Colon (tissue), 2 donors: ENCODE measurements at regions not wholly inside any gene's neighbourhood (a gene's known extent, or its start where the extent isn't known, plus 50 kb on each side); places are given as distances from the start of the nearest gene placed in this dataset.
"Not testable (repeated sequence)": the region's sequence is repeated elsewhere in the genome, so short reads cannot be mapped to it uniquely, and the experiment has no call there.

ENCODE experiments used
- FAIRE-seq: peaks from 2 replicates; lab custom pipeline; 2012; peaks lifted over from hg19 to GRCh38; lab: Jason Lieb, UNC
- donor health status: control.
- donor health status: control.

DNA sequence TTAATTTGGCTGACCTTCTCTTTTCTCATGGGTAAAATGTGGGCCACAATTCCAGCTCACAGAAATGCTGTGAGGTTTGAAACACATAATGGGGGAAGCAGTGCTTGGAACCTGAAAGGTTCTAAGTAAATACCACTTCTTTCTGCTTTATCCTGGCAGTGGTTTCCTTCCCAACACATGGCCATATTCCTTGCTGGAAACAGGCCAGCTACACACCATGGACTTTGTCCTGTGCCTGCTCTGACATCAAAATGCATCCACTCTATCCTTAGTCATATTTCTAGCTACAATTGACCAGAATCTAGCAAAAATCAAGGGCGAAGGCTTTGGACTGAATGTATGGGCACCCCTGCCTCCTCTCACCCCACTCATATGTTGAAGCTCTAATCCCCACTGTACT, 93.1 kb upstream of the TRPC7 start:
- no peak for FAIRE-seq

DNA sequence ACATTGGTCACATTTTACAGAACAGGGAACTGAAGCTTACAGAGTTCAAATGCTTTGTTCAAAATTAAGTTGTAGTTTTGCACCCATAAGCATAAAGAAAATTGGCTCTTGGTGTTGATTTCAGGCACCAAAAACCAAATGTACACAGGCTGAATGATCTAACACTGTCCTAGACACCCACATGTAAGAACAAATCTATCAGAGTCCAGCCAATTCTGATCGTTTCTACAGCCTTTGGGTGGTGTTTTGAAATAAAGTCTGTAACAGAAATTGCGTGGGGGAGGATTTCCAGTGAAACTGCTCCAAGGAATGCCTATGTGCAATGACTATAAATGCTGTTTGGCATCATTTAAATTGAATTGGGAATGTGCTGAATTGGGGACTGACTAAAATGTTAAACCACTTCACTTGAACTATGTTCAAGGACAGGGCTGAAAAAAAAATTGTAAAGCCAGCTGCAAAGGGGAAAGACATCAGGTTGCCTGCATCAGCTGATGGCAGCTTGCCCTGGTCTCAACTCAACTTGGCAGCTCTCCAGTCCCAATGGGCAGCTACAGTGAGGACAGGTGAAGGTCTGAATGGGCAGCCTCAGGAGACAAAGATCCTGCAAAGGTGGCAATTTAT, 92.2 kb upstream of the TRPC7 start:
- no peak for FAIRE-seq

DNA sequence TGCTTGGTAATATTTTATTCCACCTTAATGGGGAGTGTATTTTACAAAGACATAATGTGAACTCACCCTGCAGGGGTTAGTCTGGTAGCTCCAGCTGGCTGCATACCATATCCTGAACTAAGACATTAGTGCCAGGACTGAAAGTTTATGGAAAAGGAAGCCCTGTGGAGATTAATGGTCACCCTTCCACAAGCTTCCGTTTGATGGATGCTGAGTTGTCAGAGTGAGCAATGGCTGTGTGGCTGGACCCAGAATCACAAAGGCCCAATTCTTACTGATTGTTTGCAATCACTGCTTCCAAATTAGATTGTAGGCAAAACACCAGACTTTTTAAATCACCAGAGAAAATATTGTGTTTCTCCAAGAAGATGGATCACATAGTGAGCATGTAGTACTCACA, 90.1 kb upstream of the TRPC7 start:
- FAIRE-seq: no peak

DNA sequence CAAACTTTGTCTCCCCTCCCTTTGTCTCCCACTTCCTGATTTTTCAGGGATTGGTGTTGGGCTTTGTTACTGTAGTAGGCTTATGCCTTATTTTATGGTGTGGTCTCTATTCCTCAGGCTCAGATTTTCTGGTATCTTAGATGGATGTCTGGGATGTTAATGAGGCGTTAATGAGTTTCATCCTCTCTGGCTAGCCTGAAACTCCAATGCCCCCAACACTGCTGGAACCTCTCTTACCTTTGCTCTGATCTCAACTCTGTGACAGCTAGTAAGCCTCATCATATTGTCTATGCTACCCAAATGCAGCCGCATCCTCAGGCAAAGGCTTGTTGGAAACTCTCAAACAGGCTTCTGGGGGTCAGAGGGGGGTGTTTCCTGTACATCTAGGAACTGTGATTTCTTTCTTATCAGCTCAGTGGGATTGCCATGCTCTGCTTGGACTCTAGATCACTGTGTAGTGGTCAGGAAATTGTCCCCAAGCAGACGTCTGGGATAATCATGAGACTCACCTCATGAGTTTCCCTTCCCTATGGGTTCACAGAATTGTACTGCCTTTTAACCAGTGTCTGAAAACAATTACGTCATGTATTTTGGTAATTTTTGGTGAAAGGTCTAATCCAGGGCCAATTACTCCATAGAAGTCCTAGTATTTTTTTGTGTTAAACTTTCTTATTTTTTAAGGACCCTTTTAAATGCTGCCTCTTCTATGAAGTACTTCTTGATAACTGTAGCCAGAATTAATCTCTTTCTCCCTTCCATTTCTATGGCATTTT, 88.8 kb upstream of the TRPC7 start:
- FAIRE-seq: no peak

DNA sequence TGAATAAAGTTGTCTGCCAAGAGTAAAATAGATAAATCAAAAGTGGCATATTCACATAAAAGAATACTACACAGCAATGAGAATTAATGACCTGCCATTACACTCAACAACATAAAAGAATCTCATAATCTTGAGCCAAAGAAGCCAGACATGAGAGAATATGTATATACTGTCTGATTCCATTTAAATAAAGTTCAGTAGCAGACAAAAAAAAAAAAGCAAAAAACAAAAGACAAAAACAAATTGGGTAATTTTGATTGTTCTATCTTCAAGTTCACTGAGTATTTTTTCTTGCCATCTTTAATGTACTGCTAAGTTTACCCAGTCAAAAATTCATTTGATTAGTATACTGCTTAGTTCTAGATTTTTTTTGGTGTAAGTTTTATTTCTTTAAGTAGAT, 87.9 kb upstream of the TRPC7 start:
- FAIRE-seq: no peak

DNA sequence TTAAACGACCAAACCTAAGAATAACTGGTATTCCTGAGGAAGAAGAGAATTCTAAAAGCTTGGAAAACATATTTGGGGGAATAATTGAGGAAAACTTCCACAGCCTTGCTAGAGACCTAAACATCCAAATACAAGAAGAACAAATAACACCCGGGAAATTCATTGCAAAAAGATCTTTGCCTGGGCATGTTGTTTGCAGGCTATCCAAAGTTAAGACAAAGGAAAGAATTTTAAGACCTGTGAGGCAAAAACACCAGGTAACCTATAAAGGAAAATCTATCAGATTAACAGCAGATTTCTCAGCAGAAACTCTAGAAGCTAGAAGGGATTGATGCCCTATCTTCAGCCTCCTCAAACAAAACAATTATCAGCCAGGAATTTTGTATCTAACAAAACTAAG, 82.2 kb upstream of the TRPC7 start:
- not testable (repeated sequence) for FAIRE-seq

DNA sequence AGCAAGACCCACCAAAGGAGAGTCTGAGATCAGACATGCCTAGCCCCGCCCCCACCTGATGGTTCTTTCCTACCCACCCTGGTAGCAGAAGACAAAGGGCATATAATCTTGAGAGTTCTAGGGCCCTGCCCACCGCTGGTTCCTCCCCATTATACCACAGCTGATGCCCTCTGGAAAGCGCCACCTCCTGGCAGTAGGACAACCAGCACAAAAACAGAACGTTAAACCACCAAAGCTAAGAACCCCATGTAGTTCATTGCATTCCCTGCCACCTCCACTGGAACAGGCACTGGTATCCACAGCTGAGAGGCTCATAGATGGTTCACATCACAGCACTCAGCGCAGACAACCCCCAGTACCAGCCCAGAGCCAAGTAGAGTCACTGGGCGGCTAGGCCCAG, 81.2 kb upstream of the TRPC7 start:
- no peak for FAIRE-seq

DNA sequence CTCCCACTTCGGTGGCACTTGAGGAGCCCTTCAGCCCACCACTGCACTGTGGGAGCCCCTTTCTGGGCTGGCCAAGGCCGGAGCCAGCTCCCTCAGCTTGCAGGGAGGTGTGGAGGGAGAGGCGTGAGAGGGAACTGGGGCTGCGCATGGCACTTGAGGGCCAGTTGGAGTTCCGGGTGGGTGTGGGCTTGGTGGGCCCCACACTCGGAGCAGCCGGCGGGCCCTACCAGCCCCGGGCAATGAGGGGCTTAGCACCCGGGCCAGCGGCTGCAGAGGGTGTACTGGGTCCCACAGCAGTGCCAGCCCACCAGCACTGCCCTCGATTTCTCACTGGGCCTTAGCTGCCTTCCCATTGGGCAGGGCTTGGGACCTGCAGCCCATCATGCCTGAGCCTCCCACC, 78.8 kb upstream of the TRPC7 start:
- FAIRE-seq: not testable (repeated sequence)

DNA sequence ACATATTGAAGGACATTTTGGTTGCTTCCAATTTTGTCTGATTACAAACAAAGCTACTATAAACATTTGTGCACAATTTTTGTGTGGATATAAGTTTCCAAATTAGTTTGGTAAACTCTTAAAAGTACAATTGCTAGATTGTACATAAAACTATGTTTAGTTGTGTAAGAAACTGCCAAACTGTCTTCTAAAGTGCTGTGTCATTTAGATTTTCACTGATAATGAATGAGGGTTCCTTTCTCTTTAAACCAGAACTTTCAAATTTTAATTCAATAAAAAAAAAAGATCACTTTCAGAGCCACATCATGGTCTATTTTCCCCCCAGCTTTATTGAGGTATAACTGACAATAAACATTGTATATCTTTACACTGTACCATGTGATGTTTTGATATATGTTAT, 74.0 kb upstream of the TRPC7 start:
- no peak for FAIRE-seq

DNA sequence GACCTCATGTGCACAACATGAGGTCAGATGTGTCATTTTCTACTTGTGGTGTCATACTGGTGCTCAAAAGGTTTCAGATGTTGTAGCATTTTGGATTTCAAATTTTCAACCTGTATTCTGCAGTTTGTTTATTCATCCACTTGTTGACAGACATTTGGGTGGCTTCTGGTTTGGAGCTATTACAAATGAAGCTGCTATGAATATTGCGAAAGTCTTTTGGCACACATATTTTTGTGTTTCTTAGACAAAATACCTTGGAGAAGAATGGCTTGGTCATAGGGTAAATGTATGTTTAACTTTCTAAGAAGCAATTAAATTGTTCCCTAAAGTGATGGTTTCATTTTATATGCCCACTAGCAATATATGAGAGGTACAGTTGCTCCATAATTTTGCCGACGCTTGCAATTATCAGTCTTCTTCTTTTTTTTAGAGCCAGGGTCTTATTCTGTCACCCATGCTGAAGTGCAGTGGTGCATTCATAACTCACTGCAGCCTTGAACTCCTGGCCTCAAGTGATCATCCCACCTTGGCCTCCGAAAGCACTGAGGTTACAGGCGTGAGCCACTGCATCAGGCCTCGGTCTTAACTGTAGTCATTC, 70.7 kb upstream of the TRPC7 start:
- no peak for FAIRE-seq

DNA sequence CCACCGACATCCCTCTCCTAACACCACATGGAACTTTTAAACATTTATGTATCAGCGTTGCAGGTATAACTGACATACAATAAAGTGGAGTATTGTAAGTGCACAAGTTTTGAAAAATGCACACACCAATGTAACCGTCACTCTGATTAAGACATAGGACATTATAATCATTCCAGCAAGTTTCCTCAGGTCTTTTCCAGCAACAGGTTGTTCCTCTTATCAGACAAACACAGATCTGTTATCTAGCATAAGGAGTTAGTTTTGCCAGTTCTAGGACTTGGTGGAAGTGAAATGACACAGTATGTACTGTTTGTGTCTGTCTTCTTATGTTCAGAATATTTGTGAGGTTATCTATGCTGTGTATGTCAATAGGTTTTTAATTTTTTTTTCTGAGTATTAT, 69.5 kb upstream of the TRPC7 start:
- FAIRE-seq: no peak

DNA sequence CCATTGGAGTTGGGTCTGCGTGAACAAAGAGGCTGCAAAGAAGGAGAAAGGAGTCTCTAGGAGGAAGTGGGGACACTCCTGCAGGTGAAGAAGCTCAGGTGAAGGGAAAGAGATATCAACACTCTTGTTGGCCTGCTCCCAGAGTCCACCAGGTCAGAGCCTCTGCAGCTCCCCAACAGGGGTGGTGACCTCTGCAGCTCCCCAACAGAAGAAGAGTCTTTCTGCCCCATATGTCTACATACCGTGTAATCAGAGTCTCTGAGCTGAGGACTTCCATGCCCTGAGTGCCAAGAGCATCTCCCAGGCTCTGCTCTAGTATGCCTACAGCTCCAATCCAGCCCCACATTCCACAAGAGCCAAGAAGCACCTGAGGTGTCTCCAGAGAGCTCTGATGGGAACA, 67.4 kb upstream of the TRPC7 start:
- FAIRE-seq: no peak

DNA sequence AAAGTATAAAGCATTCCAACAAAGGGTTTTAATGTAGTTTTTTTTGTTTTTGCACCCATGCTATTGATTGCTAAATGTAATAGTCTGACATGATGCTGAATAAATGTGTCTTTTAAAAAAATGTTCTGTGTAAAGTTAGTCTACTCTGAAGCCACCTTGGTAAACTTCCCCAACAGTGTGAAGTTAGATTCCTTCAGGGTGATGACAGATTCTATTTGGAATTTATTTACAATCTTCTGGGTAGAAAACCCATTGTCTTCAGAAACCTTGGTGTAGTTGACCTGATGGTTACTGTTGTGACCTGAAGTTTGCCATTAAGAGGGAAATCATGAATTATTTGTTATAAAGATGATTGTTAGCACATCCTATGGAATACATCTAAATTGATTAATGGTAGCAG, 64.7 kb upstream of the TRPC7 start:
- FAIRE-seq: no peak

DNA sequence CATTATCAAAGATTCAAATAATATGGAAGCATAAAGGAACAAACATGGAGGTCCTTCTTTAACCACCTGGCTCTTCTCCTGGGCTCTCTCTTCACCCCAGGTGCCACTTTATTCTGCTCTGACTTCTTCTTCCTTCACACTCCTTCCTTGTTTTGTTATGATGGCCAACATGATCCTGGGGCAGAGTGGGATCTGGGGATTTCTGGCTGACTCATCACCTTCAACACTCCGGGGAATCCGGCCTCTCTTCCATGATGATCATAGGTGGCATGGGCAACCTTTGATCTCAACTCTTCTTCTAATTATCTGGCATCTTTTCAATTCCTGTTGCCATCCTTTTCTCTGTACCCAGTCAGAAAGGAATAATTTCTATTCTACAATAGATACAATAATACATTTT, 62.1 kb upstream of the TRPC7 start:
- FAIRE-seq: no peak

DNA sequence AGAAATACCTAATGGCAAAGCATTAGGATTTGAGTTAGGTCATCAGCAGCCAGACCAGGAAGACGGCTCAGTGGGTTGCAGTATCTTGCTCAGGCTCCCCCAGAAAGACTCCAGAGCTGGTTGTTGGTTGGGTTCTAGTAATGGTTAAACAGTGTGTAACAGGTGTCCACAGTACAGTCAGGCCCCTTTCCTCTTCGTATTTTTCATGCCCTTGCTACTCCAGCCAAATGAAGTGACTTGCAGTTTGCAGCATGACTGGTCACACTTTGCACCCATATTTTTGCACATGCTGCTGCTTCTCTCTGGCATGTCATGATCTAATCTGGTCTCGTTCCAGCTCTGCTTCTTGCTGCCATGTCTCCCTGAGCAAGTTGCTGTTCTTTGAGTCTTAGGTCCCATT, 60.6 kb upstream of the TRPC7 start:
- no peak for FAIRE-seq

DNA sequence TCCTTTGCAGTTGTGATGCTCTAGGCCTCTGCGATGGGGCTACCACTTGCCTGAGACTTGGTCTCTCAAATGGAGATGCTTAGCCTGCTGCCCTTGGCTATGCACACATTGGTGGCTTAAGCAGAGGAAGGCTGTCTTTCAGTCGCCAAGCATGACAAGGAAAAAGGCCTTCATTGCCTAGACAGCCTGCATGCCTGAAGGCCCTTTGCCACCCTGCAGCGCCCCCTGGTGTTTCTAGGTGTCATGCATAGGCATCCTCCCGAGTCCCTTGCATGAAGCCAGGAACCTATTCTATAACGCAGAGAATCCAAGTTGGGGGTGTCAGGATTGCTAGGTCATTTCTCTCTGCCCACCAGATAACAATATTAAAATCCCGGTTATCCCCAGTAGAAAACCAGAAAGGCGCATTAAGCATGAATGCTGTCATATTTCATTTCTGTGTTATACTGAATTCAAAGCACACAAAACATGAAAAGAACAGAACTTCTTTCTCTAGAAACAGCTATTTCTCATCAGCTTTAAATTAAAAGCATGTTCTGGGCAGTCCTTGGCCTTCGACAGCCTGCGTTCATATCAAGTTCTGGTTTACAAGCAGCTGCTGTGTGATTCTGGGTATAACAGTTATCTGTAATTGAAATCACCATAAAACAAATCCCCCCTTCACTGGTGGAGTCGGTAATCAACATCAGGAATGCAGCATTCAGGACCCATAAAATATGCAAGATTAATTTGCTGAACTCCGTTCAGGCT, 59.7 kb upstream of the TRPC7 start:
- no peak for FAIRE-seq

DNA sequence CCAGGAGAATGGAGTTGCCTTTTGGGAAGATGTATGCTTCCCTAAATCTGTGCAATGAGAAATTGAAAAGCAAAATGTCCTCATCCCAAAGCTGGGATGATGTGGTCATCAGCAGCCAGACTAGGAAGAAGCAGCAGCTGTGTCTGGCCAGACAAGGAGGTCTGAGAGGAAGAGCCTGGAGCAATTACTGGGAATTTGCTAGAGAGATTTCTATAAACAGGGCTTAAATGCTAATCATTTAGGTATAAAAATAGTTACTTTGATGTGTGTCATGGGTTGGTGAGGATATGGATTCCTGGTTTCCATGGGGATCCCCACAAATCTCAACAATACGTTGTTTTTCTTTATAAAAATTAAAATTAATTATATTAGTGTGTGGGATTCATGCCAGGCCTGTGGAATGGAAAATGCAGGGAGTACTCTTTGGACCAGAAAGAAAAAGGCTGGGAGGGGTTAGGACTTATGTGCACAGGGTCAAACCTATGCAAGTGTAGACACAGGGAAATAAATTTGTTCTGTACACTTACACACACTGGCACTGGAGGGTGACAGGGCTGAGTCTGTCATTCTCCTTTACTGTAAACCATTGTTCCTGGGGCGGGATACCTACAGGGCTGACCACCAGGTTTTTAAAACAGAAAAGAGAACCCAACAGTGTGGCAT, 58.7 kb upstream of the TRPC7 start:
- no peak for FAIRE-seq

DNA sequence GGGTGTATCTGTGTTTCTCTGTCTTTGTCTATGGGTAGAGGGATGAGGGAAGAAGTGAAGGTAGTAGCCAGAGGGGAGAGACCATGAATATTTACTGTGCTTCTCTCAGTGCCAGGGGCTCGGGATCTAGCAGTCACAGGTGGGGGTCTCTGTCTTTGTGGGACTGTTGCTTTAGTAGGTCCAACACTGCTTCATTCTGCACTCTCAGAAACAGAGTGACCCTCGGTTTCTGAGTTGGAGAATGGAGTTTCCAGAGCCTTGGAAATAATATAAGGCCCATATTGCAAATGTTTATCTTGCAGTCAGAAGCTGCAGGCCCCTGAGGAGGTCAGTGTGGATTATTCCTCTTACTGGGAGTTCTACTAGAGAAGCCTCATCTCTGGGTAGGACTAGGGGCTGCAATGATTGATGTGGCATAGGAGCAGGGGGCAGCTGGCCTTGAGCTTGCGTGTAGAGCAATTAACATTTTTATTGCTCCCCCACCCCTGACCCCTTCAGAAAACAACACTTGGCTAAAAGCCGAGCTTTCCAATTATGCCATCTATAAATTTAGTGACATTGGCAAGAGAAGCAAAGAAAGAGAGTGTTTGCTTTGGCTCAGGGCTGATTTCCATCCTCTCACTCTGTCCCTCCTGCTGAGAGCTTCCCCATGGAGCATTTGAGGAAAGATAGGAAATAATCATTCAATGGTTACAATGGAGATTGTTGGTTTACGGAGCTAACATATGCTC, 55.0 kb upstream of the TRPC7 start:
- FAIRE-seq: no peak

DNA sequence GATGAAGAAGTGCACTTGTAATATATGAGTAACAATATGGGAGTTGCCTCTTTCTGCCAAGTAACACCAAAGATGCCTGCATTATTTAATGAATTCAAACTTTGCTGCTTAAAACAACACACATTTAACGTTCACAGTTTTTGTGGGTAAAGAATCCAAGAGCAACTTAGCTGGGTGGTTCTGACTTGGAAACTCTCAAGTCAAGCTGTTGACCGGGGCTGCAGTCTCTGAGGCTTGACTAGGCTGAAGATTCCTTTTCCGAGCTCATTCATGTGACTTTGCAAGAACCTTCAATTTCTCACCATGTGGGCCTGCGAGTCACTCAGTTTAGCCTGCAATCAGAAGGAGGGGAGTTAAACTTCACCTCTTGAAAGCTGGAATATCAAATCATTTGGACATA, 53.0 kb upstream of the TRPC7 start:
- FAIRE-seq: no peak
